GM18868 (cell line): ENCODE measurements at regions not wholly inside any gene's neighbourhood (a gene's known extent, or its start where the extent isn't known, plus 50 kb on each side); places are given as distances from the start of the nearest gene placed in this dataset.
"Not testable (repeated sequence)": the region's sequence is repeated elsewhere in the genome, so short reads cannot be mapped to it uniquely, and the experiment has no call there.

Source experiments
- ATAC-seq: cut with Tn5 transposase; IDR thresholded peaks from one replicate; pipeline ENCODE4 v1.9.1; 2021; ENCODE audit warnings: mild to moderate bottlenecking, moderate library complexity; ENCODE audit not compliant: unreplicated experiment

DNA sequence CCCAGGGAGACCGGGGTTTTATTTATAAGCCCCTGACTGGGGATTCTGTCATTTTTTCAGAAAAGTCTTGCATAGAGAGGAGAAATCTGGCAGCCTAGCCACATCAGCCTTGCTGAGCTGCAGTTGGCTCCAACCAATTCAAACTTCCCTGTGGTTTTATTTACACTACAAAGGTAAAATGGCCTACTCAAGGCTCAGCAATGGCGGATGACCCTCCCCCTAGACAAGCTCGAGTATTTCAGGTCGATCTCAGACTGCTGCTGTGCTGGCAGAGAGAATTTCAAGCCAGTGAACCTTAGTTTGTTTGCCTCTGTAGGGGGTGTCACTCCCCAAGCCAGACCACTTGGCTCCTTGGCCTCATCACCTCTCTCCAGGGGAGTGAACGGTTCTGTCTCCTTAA, 52.9 kb downstream of the CDY2A start:
- ATAC-seq = not testable (repeated sequence)

DNA sequence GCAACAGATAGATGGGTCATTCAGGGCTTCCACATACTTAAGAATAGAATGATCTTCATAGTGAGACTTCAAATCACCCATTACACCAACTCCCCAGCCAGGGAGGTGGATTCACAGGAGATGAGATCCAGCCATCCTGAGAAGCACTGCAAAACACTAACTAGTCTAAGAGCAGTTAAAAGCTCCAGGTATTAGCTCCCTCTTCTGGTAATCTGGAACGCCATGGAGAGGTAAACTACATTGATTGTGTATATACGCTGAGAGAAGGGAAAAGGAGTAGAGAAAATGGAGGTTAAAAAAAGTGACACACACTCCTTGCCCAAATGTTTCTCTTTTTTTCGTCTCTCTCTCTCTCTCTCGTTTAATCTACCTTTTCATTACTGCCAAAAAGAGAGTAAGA, 60.3 kb downstream of the CDY2A start:
- ATAC-seq = not testable (repeated sequence)

- ATAC-seq = not testable (repeated sequence)
Measured at GRCh38 chrY:18086361-18086977, 60.9 kb downstream of the CDY2A start.

- not testable (repeated sequence) for ATAC-seq
Measured at GRCh38 chrY:18087943-18088655, 62.5 kb downstream of the CDY2A start.

- ATAC-seq = not testable (repeated sequence)
Measured at GRCh38 chrY:18092952-18093351, 67.4 kb downstream of the CDY2A start.

DNA sequence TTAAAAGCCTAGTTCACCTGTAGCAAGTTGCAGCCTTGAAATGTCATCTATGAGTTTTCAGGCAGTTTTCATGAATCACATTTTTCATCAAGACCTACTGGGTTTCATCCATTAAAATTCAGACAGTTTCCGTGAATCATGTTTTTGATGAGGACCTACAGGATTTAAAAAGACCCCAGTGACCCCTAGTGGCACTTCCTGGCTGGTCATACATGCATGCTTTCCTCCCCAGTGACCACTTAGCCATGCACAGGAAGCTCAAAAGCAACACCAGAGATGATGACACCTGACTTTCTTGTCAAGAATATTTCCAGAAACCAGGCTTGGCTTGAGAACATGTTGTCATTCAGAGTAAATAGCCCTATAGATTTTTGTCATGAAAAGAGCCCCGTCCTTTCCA, 80.1 kb downstream of the CDY2A start:
- not testable (repeated sequence) for ATAC-seq

GRCh38 chrY:18118388-18118787, 92.8 kb downstream of the CDY2A start:
- ATAC-seq = not testable (repeated sequence)

- ATAC-seq = not testable (repeated sequence)
Measured at GRCh38 chrY:18137718-18138117, 112.1 kb downstream of the CDY2A start.

DNA sequence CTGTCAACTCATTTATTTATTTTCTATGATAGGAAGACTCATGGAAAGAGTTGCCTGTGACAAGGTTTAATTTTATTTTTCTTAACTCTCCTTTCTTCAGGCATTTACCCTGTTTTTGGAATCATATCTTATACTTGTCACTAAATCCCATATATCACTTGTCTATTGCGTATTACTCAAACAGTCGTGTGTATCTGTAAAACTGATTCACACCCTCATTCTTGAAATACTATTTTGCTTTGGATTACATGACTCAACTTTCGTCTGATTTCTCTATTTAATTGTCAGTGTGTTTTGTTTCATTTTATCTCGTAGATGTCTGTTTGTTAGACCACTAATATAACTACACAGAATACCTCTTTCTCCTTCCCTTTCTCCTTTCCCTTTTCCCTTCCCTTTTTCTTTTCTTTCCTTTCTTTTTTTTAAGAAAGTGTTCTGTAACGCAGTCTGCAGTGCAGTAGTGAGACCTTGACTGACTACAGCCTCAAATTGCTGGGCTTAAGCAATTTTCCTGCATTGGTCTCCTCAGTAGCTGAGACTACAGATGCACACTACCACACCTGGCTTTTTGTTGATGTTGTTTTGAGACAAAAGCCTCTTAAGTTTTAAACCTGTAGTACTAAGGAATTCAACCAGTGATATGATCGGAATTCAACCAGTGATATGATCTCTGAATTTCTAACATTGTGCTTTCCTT, 113.9 kb downstream of the CDY2A start:
- not testable (repeated sequence) for ATAC-seq

- ATAC-seq = not testable (repeated sequence)
Measured at GRCh38 chrY:18146417-18146816, 120.8 kb downstream of the CDY2A start.

DNA sequence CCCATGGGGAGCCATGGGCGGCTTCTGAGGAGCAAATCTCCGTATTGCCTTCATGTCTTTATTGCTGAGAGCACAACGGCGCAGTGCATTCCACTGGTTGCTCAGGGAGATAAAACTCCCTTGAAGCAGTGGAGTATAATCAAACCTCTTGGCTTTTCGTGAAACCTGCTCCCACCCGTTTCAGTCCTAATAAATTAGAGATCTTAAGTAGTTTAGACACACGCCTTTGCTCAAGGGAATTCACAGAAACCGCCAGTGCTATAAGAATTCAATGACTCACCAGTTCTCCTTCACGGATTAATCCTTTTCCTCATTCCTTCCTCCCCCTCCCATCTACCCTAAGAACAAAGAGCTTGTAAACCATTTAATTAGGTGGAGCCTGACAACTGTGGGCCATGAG, 127.0 kb downstream of the CDY2A start:
- ATAC-seq = not testable (repeated sequence)

GRCh38 chrY:18165738-18166137, 140.2 kb downstream of the CDY2A start:
- not testable (repeated sequence) for ATAC-seq

GRCh38 chrY:18176118-18176517, 150.5 kb downstream of the CDY2A start:
- peak; percentile 86 for ATAC-seq

- not testable (repeated sequence) for ATAC-seq
Measured at GRCh38 chrY:18188982-18189683, 163.5 kb downstream of the CDY2A start.

- ATAC-seq = not testable (repeated sequence)
Measured at GRCh38 chrY:18237580-18237979, 212.0 kb downstream of the CDY2A start.

DNA sequence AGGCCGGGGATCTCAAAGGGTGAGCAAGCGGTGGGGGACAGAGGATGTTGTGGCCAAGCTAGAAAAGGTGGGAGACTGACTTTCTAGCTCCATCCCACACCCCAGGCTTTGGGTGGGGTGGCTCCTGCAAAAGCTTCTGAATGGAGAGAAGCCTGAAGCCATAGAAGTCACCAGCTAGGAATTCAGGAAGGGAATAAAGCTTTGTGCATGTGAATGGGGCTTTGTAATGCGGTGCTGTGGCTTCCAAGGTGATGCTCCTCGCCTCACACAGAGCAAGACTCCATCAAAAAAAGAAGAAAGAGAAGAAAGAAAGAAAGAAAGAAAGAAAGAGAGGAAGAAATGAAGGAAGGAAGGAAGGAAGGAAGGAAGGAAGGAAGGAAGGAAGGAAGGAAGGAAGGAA, 237.0 kb downstream of the CDY2A start:
- not testable (repeated sequence) for ATAC-seq

GRCh38 chrY:18271126-18271525, 245.5 kb downstream of the CDY2A start:
- ATAC-seq = not testable (repeated sequence)

DNA sequence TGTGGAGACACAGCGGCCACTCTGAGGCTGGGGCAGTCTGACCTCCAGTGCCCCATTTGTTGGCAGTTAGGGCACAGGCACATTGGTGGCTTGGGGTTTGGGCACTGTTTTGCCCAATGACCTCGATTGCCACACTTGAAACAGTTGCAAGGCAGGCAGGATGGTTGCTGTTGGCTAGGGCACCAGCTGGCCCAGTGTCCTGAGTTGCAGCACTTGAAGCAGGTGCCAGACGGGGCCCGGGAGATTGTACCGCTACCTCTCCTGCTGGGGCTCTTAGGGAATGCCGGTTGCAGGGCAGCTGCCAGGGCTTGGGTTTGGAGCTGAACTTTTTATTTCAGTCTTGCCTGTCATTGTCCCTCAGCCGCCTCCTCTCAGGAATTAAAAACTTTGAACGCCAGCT, 252.2 kb upstream of the HSFY1 start:
- not testable (repeated sequence) for ATAC-seq

- ATAC-seq = not testable (repeated sequence)
Measured at GRCh38 chrY:18298461-18298860, 248.1 kb upstream of the HSFY1 start.

DNA sequence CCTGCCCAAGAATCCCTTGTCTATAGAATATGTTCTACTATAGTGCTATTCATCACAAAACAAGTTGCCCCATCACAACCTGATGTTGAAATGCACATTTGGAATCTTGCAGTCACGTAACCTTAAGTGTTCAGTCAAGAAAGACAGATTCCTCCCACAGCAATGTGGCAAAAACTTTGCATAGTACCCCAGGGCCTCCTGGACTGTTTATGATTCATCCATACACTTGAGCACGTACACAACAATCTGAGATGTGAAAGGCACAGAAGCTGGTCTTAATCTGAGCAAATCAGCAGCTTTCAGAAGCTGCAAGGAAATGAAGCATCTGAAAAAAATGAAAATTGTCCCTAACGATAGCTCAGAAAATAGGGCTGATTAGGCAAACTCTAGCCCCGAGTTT, 240.2 kb upstream of the HSFY1 start:
- not testable (repeated sequence) for ATAC-seq

DNA sequence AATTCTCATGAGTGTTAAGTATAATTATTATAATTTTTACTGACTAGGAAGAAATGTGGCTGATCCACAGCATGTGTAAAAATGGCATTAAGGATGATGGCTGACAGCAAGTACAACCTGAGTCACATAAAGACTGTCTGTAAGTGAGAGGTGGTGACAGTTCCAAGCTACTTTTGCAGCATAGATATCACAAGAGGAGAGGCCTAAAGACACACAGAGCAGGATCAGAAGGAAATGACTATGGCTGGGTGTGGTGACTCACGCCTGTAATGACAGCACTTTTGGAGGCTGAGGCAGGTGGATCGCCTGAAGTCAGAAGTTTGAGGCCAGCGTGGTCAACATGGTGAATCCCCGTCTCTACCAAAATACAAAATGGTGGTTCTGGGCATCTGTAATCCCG, 234.7 kb upstream of the HSFY1 start:
- ATAC-seq = not testable (repeated sequence)
